Trophoblast cell (in vitro differentiated cells and primary cell): ENCODE measurements at regions not wholly inside any gene's neighbourhood (a gene's known extent, or its start where the extent isn't known, plus 50 kb on each side); places are given as distances from the start of the nearest gene placed in this dataset.

ENCODE experiments used
- DNase-seq, 2 donors: peaks; one replicate each; pipeline ENCODE4 v3.0.0-alpha.2; 2016
- H2AFZ ChIP-seq: 2 replicates; pipeline ENCODE4 v1.6.1; 2013; ENCODE audit warnings: low read length, moderate library complexity, mild to moderate bottlenecking; ENCODE audit not compliant: insufficient read depth, poor library complexity
- H2AK5ac ChIP-seq: 2 replicates; pipeline ENCODE4 v1.6.1; 2013; ENCODE audit warnings: mild to moderate bottlenecking, low read length
- H2BK120ac ChIP-seq: 2 replicates; pipeline ENCODE4 v1.6.1; 2013; ENCODE audit warnings: low read length, mild to moderate bottlenecking, moderate library complexity; ENCODE audit not compliant: insufficient read depth, poor library complexity
- H2BK12ac ChIP-seq: 2 replicates; pipeline ENCODE4 v1.6.1; 2013; ENCODE audit warnings: mild to moderate bottlenecking, low read length, moderate library complexity
- H2BK5ac ChIP-seq: 2 replicates; pipeline ENCODE4 v1.6.1; 2013; ENCODE audit warnings: low read length, low read depth, moderate library complexity, mild to moderate bottlenecking; ENCODE audit not compliant: poor library complexity
- H3K14ac ChIP-seq: 2 replicates; pipeline ENCODE4 v1.6.1; 2013; ENCODE audit warnings: mild to moderate bottlenecking, low read length
- H3K18ac ChIP-seq: 2 replicates; pipeline ENCODE4 v1.6.1; 2013; ENCODE audit warnings: mild to moderate bottlenecking, low read length
- H3K23ac ChIP-seq: 2 replicates; pipeline ENCODE4 v1.6.1; 2013; ENCODE audit warnings: low read length
- H3K27ac ChIP-seq: 2 replicates; pipeline ENCODE4 v1.5.1; 2013; ENCODE audit warnings: low read depth, mild to moderate bottlenecking, inconsistent platforms, low read length, moderate library complexity
- H3K27me3 ChIP-seq: 2 replicates; pipeline ENCODE4 v1.6.1; 2013; ENCODE audit warnings: inconsistent platforms, mild to moderate bottlenecking, low read length, moderate library complexity; ENCODE audit not compliant: insufficient read depth
- H3K36me3 ChIP-seq, 2 experiments: 1 replicate in 1 of 2; 2 replicates in 1 of 2; pipeline ENCODE4 v1.6.1; 2013; ENCODE audit warnings: low read length in 2 of 2, mild to moderate bottlenecking in 2 of 2, moderate library complexity in 1 of 2; ENCODE audit not compliant: insufficient read depth in 2 of 2, control insufficient read depth in 1 of 2
- H3K4ac ChIP-seq: 2 replicates; pipeline ENCODE4 v1.6.1; 2013; ENCODE audit warnings: low read depth, mild to moderate bottlenecking, low read length, moderate library complexity
- H3K4me1 ChIP-seq, 2 experiments: 1 replicate in 1 of 2; 2 replicates in 1 of 2; pipeline ENCODE4 v1.6.1; 2013; ENCODE audit warnings: low read length in 2 of 2, mild to moderate bottlenecking in 2 of 2, moderate library complexity in 1 of 2; ENCODE audit not compliant: insufficient read depth in 2 of 2, control insufficient read depth in 1 of 2
- H3K4me2 ChIP-seq: 2 replicates; pipeline ENCODE4 v1.6.1; 2013; ENCODE audit warnings: inconsistent platforms, mild to moderate bottlenecking, low read length, moderate library complexity
- H3K4me3 ChIP-seq: 2 replicates; pipeline ENCODE4 v1.5.1; 2013; ENCODE audit warnings: mild to moderate bottlenecking, low read depth, low read length, inconsistent platforms
- H3K79me1 ChIP-seq: one replicate; pipeline ENCODE4 v1.6.1; 2013; ENCODE audit warnings: low read length
- H3K79me2 ChIP-seq: 2 replicates; pipeline ENCODE4 v1.6.1; 2013; ENCODE audit warnings: low read length, mild to moderate bottlenecking; ENCODE audit not compliant: control insufficient read depth, insufficient read depth, poor library complexity
- H3K9ac ChIP-seq: 2 replicates; pipeline ENCODE4 v1.6.1; 2013; ENCODE audit warnings: mild to moderate bottlenecking, low read length
- H3K9me3 ChIP-seq: 2 replicates; pipeline ENCODE4 v1.6.1; 2013; ENCODE audit warnings: low read depth, mild to moderate bottlenecking, control low read depth, inconsistent platforms, low read length; ENCODE audit not compliant: insufficient read depth
- H4K12ac ChIP-seq: 2 replicates; pipeline ENCODE4 v1.6.1; 2013; ENCODE audit warnings: low read depth, mild to moderate bottlenecking, low read length, moderate library complexity
- H4K8ac ChIP-seq: 2 replicates; pipeline ENCODE4 v1.6.1; 2013; ENCODE audit warnings: low read depth, mild to moderate bottlenecking, low read length, moderate library complexity
- H4K91ac ChIP-seq: one replicate; pipeline ENCODE4 v1.6.1; 2013; ENCODE audit warnings: low read depth, mild to moderate bottlenecking, low read length, moderate library complexity
- WGBS: extraction: QIAGEN DNeasy Blood & Tissue Kit; methylation state at CpG from one replicate; pipeline ENCODE4 v1.1.7; 2013; ENCODE audit warnings: missing lambda C conversion rate; ENCODE audit not compliant: insufficient read length, insufficient coverage; ENCODE audit errors: extremely low coverage; 5-methylcytosine and 5-hydroxymethylcytosine counted together

GRCh38 chr7:26060733-26061677 lies 91.0 kb upstream of the NFE2L3 start:
- no peak overlapping the region for H4K12ac ChIP-seq
- no peak overlapping the region for H3K4me3 ChIP-seq
- no peak overlapping the region for H2BK5ac ChIP-seq
- no peak overlapping the region for H4K8ac ChIP-seq
- H3K9me3 ChIP-seq = no peaks in the 10 kb centered on the region
- H3K18ac ChIP-seq = no peak overlapping the region
- no peak overlapping the region for H2AFZ ChIP-seq
- no peak overlapping the region for H3K4me2 ChIP-seq
- H3K27ac ChIP-seq = no peak overlapping the region
- whole genome bisulfite sequencing = no CpG with 5 or more reads among the region's 6 CpGs
- no peak overlapping the region for H3K14ac ChIP-seq
- no peak overlapping the region for H3K9ac ChIP-seq
- H3K4me1 ChIP-seq = no peaks in the 10 kb centered on the region
- no peak overlapping the region for H4K91ac ChIP-seq
- no peaks in the 10 kb centered on the region for H3K36me3 ChIP-seq
- no peaks in the 10 kb centered on the region for H3K79me2 ChIP-seq
- H3K79me1 ChIP-seq = no peaks in the 10 kb centered on the region
- DNase-seq = no peak
- no peak overlapping the region for H2BK120ac ChIP-seq
- H3K27me3 ChIP-seq = no peaks in the 10 kb centered on the region
- no peak overlapping the region for H3K4ac ChIP-seq
- no peak overlapping the region for H3K23ac ChIP-seq
- no peak overlapping the region for H2AK5ac ChIP-seq
- no peak overlapping the region for H2BK12ac ChIP-seq

GRCh38 chr7:26061678-26062603 lies 90.1 kb upstream of the NFE2L3 start:
- no peak overlapping the region for H3K4ac ChIP-seq
- no peak overlapping the region for H4K8ac ChIP-seq
- no peak overlapping the region for H2AFZ ChIP-seq
- peak; percentile 89 to 99 for DNase-seq
- H2BK5ac ChIP-seq = no peak overlapping the region
- H4K12ac ChIP-seq = no peak overlapping the region
- no peaks in the 10 kb centered on the region for H3K4me1 ChIP-seq
- no peaks in the 10 kb centered on the region for H3K79me1 ChIP-seq
- no peak overlapping the region for H3K4me2 ChIP-seq
- H3K14ac ChIP-seq = no peak overlapping the region
- H3K23ac ChIP-seq = no peak overlapping the region
- H2AK5ac ChIP-seq = no peak overlapping the region
- H3K4me3 ChIP-seq = no peak overlapping the region
- H2BK120ac ChIP-seq = no peak overlapping the region
- no peak overlapping the region for H2BK12ac ChIP-seq
- H3K27me3 ChIP-seq = no peaks in the 10 kb centered on the region
- no peak overlapping the region for H3K27ac ChIP-seq
- H3K79me2 ChIP-seq = no peaks in the 10 kb centered on the region
- H4K91ac ChIP-seq = no peak overlapping the region
- no peak overlapping the region for H3K18ac ChIP-seq
- H3K9ac ChIP-seq = no peak overlapping the region
- WGBS = no CpG with 5 or more reads among the region's 20 CpGs
- no peaks in the 10 kb centered on the region for H3K9me3 ChIP-seq
- no peaks in the 10 kb centered on the region for H3K36me3 ChIP-seq

DNA sequence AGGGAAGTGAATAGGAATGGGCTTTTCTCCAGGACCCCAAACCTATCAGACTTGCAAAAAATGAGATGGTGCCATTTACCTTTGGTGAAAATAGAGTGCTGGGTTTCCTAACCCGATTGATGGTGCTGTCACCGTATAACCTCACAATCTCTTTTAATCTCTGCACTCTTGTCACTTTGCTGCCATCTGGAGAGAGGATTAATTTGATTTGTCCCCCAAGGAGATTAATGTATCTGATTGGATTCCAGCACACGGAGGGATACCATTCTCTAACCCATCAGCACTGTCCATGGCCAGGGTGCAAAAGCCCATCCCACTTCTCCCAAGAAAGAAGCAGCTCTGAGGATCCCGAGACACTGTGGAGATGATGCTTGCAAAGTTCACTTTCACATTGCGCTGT lies 86.3 kb upstream of the NFE2L3 start:
- no peak overlapping the region for H2AFZ ChIP-seq
- H2AK5ac ChIP-seq = no peak overlapping the region
- no CpG with 5 or more reads among the region's 5 CpGs for WGBS
- H3K9ac ChIP-seq = no peak overlapping the region
- H3K27me3 ChIP-seq = no peaks in the 10 kb centered on the region
- no peak overlapping the region for H4K12ac ChIP-seq
- no peak overlapping the region for H3K4ac ChIP-seq
- H3K79me2 ChIP-seq = no peaks in the 10 kb centered on the region
- no peak overlapping the region for H3K18ac ChIP-seq
- no peaks in the 10 kb centered on the region for H3K4me1 ChIP-seq
- no peaks in the 10 kb centered on the region for H3K79me1 ChIP-seq
- H2BK120ac ChIP-seq = no peak overlapping the region
- H2BK5ac ChIP-seq = no peak overlapping the region
- H3K9me3 ChIP-seq = no peaks in the 10 kb centered on the region
- DNase-seq = no peak
- H3K36me3 ChIP-seq = no peaks in the 10 kb centered on the region
- H3K23ac ChIP-seq = no peak overlapping the region
- H3K14ac ChIP-seq = no peak overlapping the region
- H4K8ac ChIP-seq = no peak overlapping the region
- H3K4me2 ChIP-seq = no peak overlapping the region
- no peak overlapping the region for H3K27ac ChIP-seq
- no peak overlapping the region for H3K4me3 ChIP-seq
- no peak overlapping the region for H4K91ac ChIP-seq
- H2BK12ac ChIP-seq = no peak overlapping the region

DNA sequence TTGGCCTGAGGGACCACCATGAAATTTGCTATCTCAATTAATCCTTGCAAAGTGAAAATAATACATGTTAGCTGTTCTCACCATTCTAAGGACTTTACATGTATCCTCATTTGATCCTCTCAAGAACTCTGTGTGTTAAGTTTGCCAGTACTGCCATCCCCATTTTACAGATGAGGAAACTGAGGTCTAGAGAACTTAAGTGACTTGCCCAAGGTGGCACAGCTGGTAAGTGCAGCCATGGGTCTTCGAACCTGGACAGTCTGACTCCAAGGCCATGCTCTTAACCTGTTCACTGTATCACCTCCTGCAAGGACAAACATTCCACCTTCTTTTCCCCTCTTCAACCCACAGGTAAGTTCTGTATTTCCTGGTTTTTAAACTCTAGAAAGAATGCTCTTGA lies 85.3 kb upstream of the NFE2L3 start:
- no peaks in the 10 kb centered on the region for H3K4me1 ChIP-seq
- H3K27me3 ChIP-seq = no peaks in the 10 kb centered on the region
- H4K8ac ChIP-seq = no peak overlapping the region
- H3K23ac ChIP-seq = no peak overlapping the region
- no peak for DNase-seq
- no peak overlapping the region for H2BK120ac ChIP-seq
- no peaks in the 10 kb centered on the region for H3K9me3 ChIP-seq
- H4K12ac ChIP-seq = no peak overlapping the region
- no peak overlapping the region for H3K27ac ChIP-seq
- no peaks in the 10 kb centered on the region for H3K36me3 ChIP-seq
- no peak overlapping the region for H3K9ac ChIP-seq
- H4K91ac ChIP-seq = no peak overlapping the region
- no CpG with 5 or more reads among the region's 1 CpG for WGBS
- no peak overlapping the region for H3K4ac ChIP-seq
- H3K4me2 ChIP-seq = no peak overlapping the region
- no peaks in the 10 kb centered on the region for H3K79me2 ChIP-seq
- no peak overlapping the region for H3K14ac ChIP-seq
- H3K79me1 ChIP-seq = no peaks in the 10 kb centered on the region
- no peak overlapping the region for H2BK12ac ChIP-seq
- no peak overlapping the region for H3K4me3 ChIP-seq
- H2AFZ ChIP-seq = no peak overlapping the region
- no peak overlapping the region for H3K18ac ChIP-seq
- no peak overlapping the region for H2AK5ac ChIP-seq
- H2BK5ac ChIP-seq = no peak overlapping the region
